Activated CD4-positive, alpha-beta memory T cell treated with anti-CD3 and anti-CD28 coated beads for 36 hours (primary cell): ENCODE measurements at regions not wholly inside any gene's neighbourhood (a gene's known extent, or its start where the extent isn't known, plus 50 kb on each side); places are given as distances from the start of the nearest gene placed in this dataset.

Source experiments
- CTCF ChIA-PET: fragments of 350-600 bp; sonication (Branson Sonifier 250); formaldehyde crosslinking; loops from one replicate; lab custom pipeline; 2021; ENCODE audit warnings: antibody characterized with exemption, inconsistent platforms; lab: Charles Lee
- POLR2A ChIA-PET: fragments of 350-600 bp; sonication (Branson Sonifier 250); formaldehyde crosslinking; loops from one replicate; lab custom pipeline; 2021; ENCODE audit warnings: antibody characterized with exemption; lab: Charles Lee
- DNase-seq: peaks from one replicate; pipeline ENCODE4 v3.0.0-alpha.2; 2020
- H3K27ac Mint-ChIP-seq: one replicate; pipeline ENCODE4 v1.8.0; 2021; ENCODE audit warnings: mixed read lengths
- H3K27me3 Mint-ChIP-seq: one replicate; pipeline ENCODE4 v1.8.0; 2021; ENCODE audit warnings: mixed read lengths
- H3K36me3 Mint-ChIP-seq: one replicate; pipeline ENCODE4 v1.8.0; 2021; ENCODE audit warnings: mixed read lengths
- H3K4me1 Mint-ChIP-seq: one replicate; pipeline ENCODE4 v1.8.0; 2021; ENCODE audit warnings: low read depth, mixed read lengths
- H3K4me3 Mint-ChIP-seq: one replicate; pipeline ENCODE4 v1.8.0; 2021; ENCODE audit warnings: mild to moderate bottlenecking, mixed read lengths
- H3K9me3 Mint-ChIP-seq: one replicate; pipeline ENCODE4 v1.8.0; 2021; ENCODE audit warnings: mixed read lengths
- intact Hi-C: fragments of 100-400 bp; cut with micrococcal nuclease; formaldehyde crosslinking; loops from one replicate; pipeline ENCODE4 v1.15.1; 2023

- no peak overlapping the region for H3K27ac Mint-ChIP-seq
- CTCF ChIA-PET: no interaction called here
- POLR2A ChIA-PET: no interaction called here
- no peaks in the 10 kb centered on the region for H3K27me3 Mint-ChIP-seq
- H3K4me3 Mint-ChIP-seq: no peak overlapping the region
- H3K36me3 Mint-ChIP-seq: no peaks in the 10 kb centered on the region
- peaks cover 14% of the 10 kb centered on the region for H3K9me3 Mint-ChIP-seq
- intact Hi-C loops: no loop called here
- H3K4me1 Mint-ChIP-seq: no peaks in the 10 kb centered on the region
- DNase-seq: no peak
These were observed 477.3 kb upstream of the ARRDC4 start for GRCh38 chr15:97483232-97483631.

- ChIA-PET POLR2A (no interaction called here), CTCF (no interaction called here)
- Mint-ChIP-seq H3K36me3 (no peaks in the 10 kb centered on the region), H3K27ac (no peak overlapping the region), H3K27me3 (no peaks in the 10 kb centered on the region), H3K9me3 (peaks cover 12% of the 10 kb centered on the region), H3K4me3 (no peak overlapping the region), H3K4me1 (no peaks in the 10 kb centered on the region)
- intact Hi-C loops: no loop called here
- DNase-seq: no peak
These were observed 470.1 kb upstream of the ARRDC4 start for GRCh38 chr15:97490429-97490828.

GRCh38 chr15:97501291-97501690 is 459.2 kb upstream of the ARRDC4 start:
- CTCF ChIA-PET: no interaction called here
- POLR2A ChIA-PET: no interaction called here
- H3K27ac Mint-ChIP-seq: no peak overlapping the region
- no peaks in the 10 kb centered on the region for H3K4me1 Mint-ChIP-seq
- no peak for DNase-seq
- intact Hi-C loops: no loop called here
- H3K27me3 Mint-ChIP-seq: no peaks in the 10 kb centered on the region
- H3K9me3 Mint-ChIP-seq: peaks cover 23% of the 10 kb centered on the region
- no peak overlapping the region for H3K4me3 Mint-ChIP-seq
- H3K36me3 Mint-ChIP-seq: no peaks in the 10 kb centered on the region

- DNase-seq: no peak
- no peaks in the 10 kb centered on the region for H3K36me3 Mint-ChIP-seq
- no peak overlapping the region for H3K4me3 Mint-ChIP-seq
- ChIA-PET CTCF (no interaction called here), POLR2A (no interaction called here)
- intact Hi-C loops: no loop called here
- H3K4me1 Mint-ChIP-seq: no peaks in the 10 kb centered on the region
- H3K9me3 Mint-ChIP-seq: peaks cover 20% of the 10 kb centered on the region
- H3K27ac Mint-ChIP-seq: no peak overlapping the region
- H3K27me3 Mint-ChIP-seq: no peaks in the 10 kb centered on the region
These were observed 458.5 kb upstream of the ARRDC4 start for GRCh38 chr15:97502038-97502437.

- intact Hi-C loops: no loop called here
- ChIA-PET POLR2A (no interaction called here), CTCF (no interaction called here)
- DNase-seq: no peak
- Mint-ChIP-seq H3K4me3 (no peak overlapping the region), H3K9me3 (peaks cover 20% of the 10 kb centered on the region), H3K27me3 (no peaks in the 10 kb centered on the region), H3K4me1 (no peaks in the 10 kb centered on the region), H3K36me3 (no peaks in the 10 kb centered on the region), H3K27ac (no peak overlapping the region)
These were observed 456.3 kb upstream of the ARRDC4 start for GRCh38 chr15:97504031-97504792.

- POLR2A ChIA-PET: no interaction called here
- intact Hi-C loops: no loop called here
- Mint-ChIP-seq H3K27ac (no peak overlapping the region), H3K4me1 (no peaks in the 10 kb centered on the region), H3K27me3 (no peaks in the 10 kb centered on the region), H3K9me3 (peaks cover 8% of the 10 kb centered on the region), H3K36me3 (no peaks in the 10 kb centered on the region), H3K4me3 (no peak overlapping the region)
- DNase-seq: no peak
- CTCF ChIA-PET: no interaction called here
These were observed 442.8 kb upstream of the ARRDC4 start for GRCh38 chr15:97517737-97518136.

- Mint-ChIP-seq H3K9me3 (peaks cover 4% of the 10 kb centered on the region), H3K27me3 (no peaks in the 10 kb centered on the region), H3K4me3 (no peak overlapping the region), H3K4me1 (no peaks in the 10 kb centered on the region), H3K27ac (no peak overlapping the region), H3K36me3 (no peaks in the 10 kb centered on the region)
- ChIA-PET POLR2A (no interaction called here), CTCF (no interaction called here)
- intact Hi-C loops: no loop called here
- no peak for DNase-seq
These were observed 439.8 kb upstream of the ARRDC4 start for GRCh38 chr15:97520689-97521088.

GRCh38 chr15:97521381-97522285 is 438.9 kb upstream of the ARRDC4 start:
- Mint-ChIP-seq H3K27me3 (no peaks in the 10 kb centered on the region), H3K36me3 (no peaks in the 10 kb centered on the region), H3K4me3 (no peak overlapping the region), H3K9me3 (peaks cover 4% of the 10 kb centered on the region), H3K4me1 (no peaks in the 10 kb centered on the region), H3K27ac (no peak overlapping the region)
- CTCF ChIA-PET: no interaction called here
- DNase-seq: no peak
- intact Hi-C loops: no loop called here
- POLR2A ChIA-PET: no interaction called here

- Mint-ChIP-seq H3K9me3 (peaks cover 4% of the 10 kb centered on the region), H3K4me1 (no peaks in the 10 kb centered on the region), H3K27ac (no peak overlapping the region), H3K4me3 (no peak overlapping the region), H3K27me3 (no peaks in the 10 kb centered on the region), H3K36me3 (no peaks in the 10 kb centered on the region)
- intact Hi-C loops: no loop called here
- POLR2A ChIA-PET: no interaction called here
- DNase-seq: no peak
- CTCF ChIA-PET: no interaction called here
These were observed 438.2 kb upstream of the ARRDC4 start for GRCh38 chr15:97522347-97522746.

- no peaks in the 10 kb centered on the region for H3K27me3 Mint-ChIP-seq
- H3K9me3 Mint-ChIP-seq: peaks cover 4% of the 10 kb centered on the region
- CTCF ChIA-PET: no interaction called here
These were observed 434.7 kb upstream of the ARRDC4 start for GRCh38 chr15:97525809-97526208.

GRCh38 chr15:97528238-97528637 is 432.3 kb upstream of the ARRDC4 start:
- Mint-ChIP-seq H3K27ac (no peak overlapping the region), H3K27me3 (no peaks in the 10 kb centered on the region), H3K36me3 (no peaks in the 10 kb centered on the region), H3K4me3 (no peak overlapping the region), H3K9me3 (peaks cover 3% of the 10 kb centered on the region), H3K4me1 (no peaks in the 10 kb centered on the region)
- ChIA-PET CTCF (no interaction called here), POLR2A (no interaction called here)
- DNase-seq: no peak
- intact Hi-C loops: no loop called here

More at GRCh38 chr15:97525809-97526208, 434.7 kb upstream of the ARRDC4 start:
- Mint-ChIP-seq H3K27ac (no peak overlapping the region), H3K36me3 (no peaks in the 10 kb centered on the region), H3K4me3 (no peak overlapping the region), H3K4me1 (no peaks in the 10 kb centered on the region)
- no peak for DNase-seq
- intact Hi-C loops: no loop called here
- POLR2A ChIA-PET: no interaction called here

GRCh38 chr15:97545799-97546198 is 414.7 kb upstream of the ARRDC4 start:
- no peak overlapping the region for H3K27ac Mint-ChIP-seq
- H3K27me3 Mint-ChIP-seq: no peaks in the 10 kb centered on the region
- intact Hi-C loops: no loop called here
- ChIA-PET CTCF (no interaction called here), POLR2A (no interaction called here)
- peaks cover 29% of the 10 kb centered on the region for H3K9me3 Mint-ChIP-seq
- no peaks in the 10 kb centered on the region for H3K4me1 Mint-ChIP-seq
- H3K36me3 Mint-ChIP-seq: no peaks in the 10 kb centered on the region
- no peak for DNase-seq
- no peak overlapping the region for H3K4me3 Mint-ChIP-seq
